HL-60 (cell line): ENCODE measurements at regions not wholly inside any gene's neighbourhood (a gene's known extent, or its start where the extent isn't known, plus 50 kb on each side); places are given as distances from the start of the nearest gene placed in this dataset.

Experiments
- CTCF ChIP-seq: IDR thresholded peaks from one replicate; pipeline ENCODE4 v1.5.1; 2011; ENCODE audit warnings: low read length, control low read depth, inconsistent platforms; ENCODE audit not compliant: insufficient read depth
- GABPA ChIP-seq: IDR thresholded peaks from 2 replicates; pipeline ENCODE4 v1.6.1; 2012; ENCODE audit warnings: low read depth
- POLR2AphosphoS5 ChIP-seq: IDR thresholded peaks from 2 replicates; pipeline ENCODE4 v1.6.1; 2012; ENCODE audit warnings: low read depth
- REST ChIP-seq: IDR thresholded peaks from 2 replicates; pipeline ENCODE4 v1.6.1; 2012; ENCODE audit warnings: low read depth; ENCODE audit not compliant: insufficient replicate concordance
- SPI1 ChIP-seq: IDR thresholded peaks from 2 replicates; pipeline ENCODE4 v1.6.1; 2012; ENCODE audit warnings: low read depth, mild to moderate bottlenecking, borderline replicate concordance

GRCh38 chr12:92395322-92395721, 249.7 kb upstream of the BTG1 start:
- TF ChIP-seq CTCF (no peak), GABPA (no peak), POLR2AphosphoS5 (no peak), REST (no peak), SPI1 (no peak)
